GM23338 (cell line): ENCODE measurements at regions not wholly inside any gene's neighbourhood (a gene's known extent, or its start where the extent isn't known, plus 50 kb on each side); places are given as distances from the start of the nearest gene placed in this dataset.

Source experiments
- ATAC-seq: fragments of 200-7000 bp; cut with Tn5 transposase; 3 replicates; pipeline ENCODE4 v1.9.1; 2020
- DNase-seq: peaks from one replicate; pipeline ENCODE4 v3.0.0-alpha.2; 2015; ENCODE audit warnings: low spot score
- H2AFZ ChIP-seq: fragments of 200-600 bp; sonication (generic); 2 replicates; pipeline ENCODE4 v1.8.0; 2016; ENCODE audit warnings: antibody characterized with exemption, mild to moderate bottlenecking, moderate library complexity
- H3F3A ChIP-seq: fragments of 200-600 bp; sonication (generic); replicated peaks from 2 replicates; pipeline ENCODE4 v1.8.0; 2017; ENCODE audit warnings: antibody characterized with exemption, mixed run types, low read depth
- H3K27ac ChIP-seq: fragments of 200-600 bp; sonication (generic); 2 replicates; pipeline ENCODE4 v1.6.1; 2016; ENCODE audit warnings: low read depth
- H3K27me3 ChIP-seq: fragments of 200-600 bp; sonication (generic); 2 replicates; pipeline ENCODE4 v1.8.0; 2016; ENCODE audit warnings: mild to moderate bottlenecking, mixed run types, moderate library complexity; ENCODE audit not compliant: insufficient read depth
- H3K36me3 ChIP-seq: fragments of 200-600 bp; sonication (generic); 2 replicates; pipeline ENCODE4 v1.8.0; 2016; ENCODE audit warnings: mild to moderate bottlenecking; ENCODE audit not compliant: insufficient read depth
- H3K4me1 ChIP-seq: fragments of 200-600 bp; sonication (generic); 2 replicates; pipeline ENCODE4 v1.8.0; 2016; ENCODE audit warnings: mild to moderate bottlenecking, moderate library complexity; ENCODE audit not compliant: insufficient read depth
- H3K4me2 ChIP-seq: fragments of 200-600 bp; sonication (generic); 2 replicates; pipeline ENCODE4 v1.7.1; 2017; ENCODE audit warnings: mixed run types
- H3K4me3 ChIP-seq: fragments of 200-600 bp; sonication (generic); 2 replicates; pipeline ENCODE4 v1.6.1; 2016; ENCODE audit warnings: mixed run types
- H3K79me2 ChIP-seq: fragments of 200-600 bp; sonication (generic); replicated peaks from 2 replicates; pipeline ENCODE4 v1.8.0; 2017; ENCODE audit warnings: mild to moderate bottlenecking; ENCODE audit not compliant: insufficient read depth
- H3K9me2 ChIP-seq: fragments of 200-600 bp; sonication (generic); 2 replicates; pipeline ENCODE4 v1.8.0; 2017; ENCODE audit not compliant: insufficient read depth
- H4K20me1 ChIP-seq: fragments of 200-600 bp; sonication (generic); replicated peaks from 2 replicates; pipeline ENCODE4 v1.8.0; 2017; ENCODE audit warnings: mild to moderate bottlenecking; ENCODE audit not compliant: insufficient read depth
- H3K27ac Mint-ChIP-seq: 2 replicates; pipeline ENCODE4 v1.8.0; 2020; ENCODE audit warnings: inconsistent platforms, mild to moderate bottlenecking, moderate library complexity, mixed read lengths
- H3K27me3 Mint-ChIP-seq: 3 replicates; pipeline ENCODE4 v1.8.0; 2022; ENCODE audit warnings: low read depth, mild to moderate bottlenecking, moderate library complexity, mixed read lengths, inconsistent platforms; ENCODE audit not compliant: insufficient read depth, poor library complexity
- H3K36me3 Mint-ChIP-seq: 3 replicates; pipeline ENCODE4 v1.8.0; 2021; ENCODE audit warnings: low read depth, mild to moderate bottlenecking, inconsistent platforms, moderate library complexity, mixed read lengths
- H3K4me1 Mint-ChIP-seq: 3 replicates; pipeline ENCODE4 v1.8.0; 2020; ENCODE audit warnings: mild to moderate bottlenecking, inconsistent platforms, mixed read lengths
- H3K4me3 Mint-ChIP-seq: 3 replicates; pipeline ENCODE4 v1.8.0; 2021; ENCODE audit warnings: moderate library complexity, mild to moderate bottlenecking, inconsistent platforms, mixed read lengths
- H3K9me3 Mint-ChIP-seq: 3 replicates; pipeline ENCODE4 v1.8.0; 2020; ENCODE audit warnings: moderate library complexity, mild to moderate bottlenecking, inconsistent platforms, mixed read lengths
- CREB1 ChIP-seq: fragments of 250-450 bp; sonication (Bioruptor Pico); IDR thresholded peaks from 2 replicates; pipeline ENCODE4 v1.5.0; 2020; ENCODE audit warnings: low read depth, mild to moderate bottlenecking, moderate library complexity
- ETS1 ChIP-seq: IDR thresholded peaks from 2 replicates; pipeline ENCODE4 v1.6.1; 2016; ENCODE audit warnings: antibody characterized with exemption
- JUNB ChIP-seq: IDR thresholded peaks from one replicate; pipeline ENCODE4 v1.6.1; 2016; ENCODE audit warnings: antibody characterized with exemption; ENCODE audit not compliant: unreplicated experiment
- NANOG ChIP-seq: IDR thresholded peaks from 2 replicates; pipeline ENCODE4 v1.6.1; 2016; ENCODE audit warnings: antibody characterized with exemption, borderline replicate concordance
- POLR2AphosphoS5 ChIP-seq: IDR thresholded peaks from 2 replicates; pipeline ENCODE4 v1.6.1; 2016; ENCODE audit warnings: antibody characterized with exemption, low read depth
- ZNF462 ChIP-seq: fragments of 250-450 bp; sonication (Bioruptor Pico); IDR thresholded peaks from 2 replicates; pipeline ENCODE4 v1.5.0; 2020; ENCODE audit warnings: mild to moderate bottlenecking, moderate library complexity

GRCh38 chrX:122113896-122114295 is 1066.5 kb downstream of the GLUD2 start (continued):
- TF ChIP-seq ZNF462 (CRISPR knock-in tag) (no peak), POLR2AphosphoS5 (no peak), JUNB (no peak)

GRCh38 chrX:122115604-122116003 is 1068.2 kb downstream of the GLUD2 start:
- Histone ChIP-seq H4K20me1 (no peaks in the 10 kb centered on the region), H3K36me3 (no peaks in the 10 kb centered on the region), H3K27ac (no peak overlapping the region), H3K9me2 (no peaks in the 10 kb centered on the region), H3K4me3 (no peak overlapping the region), H3K4me1 (peaks cover 9% of the 10 kb centered on the region; the same call in 1 of the 2 replicates), H2AFZ (no peak overlapping the region), H3K27me3 (no peaks in the 10 kb centered on the region), H3F3A (no peaks in the 10 kb centered on the region), H3K79me2 (no peaks in the 10 kb centered on the region), H3K4me2 (no peak overlapping the region)
- Mint-ChIP-seq H3K4me3 (no peak overlapping the region), H3K27me3 (no peaks in the 10 kb centered on the region), H3K36me3 (peaks cover 3% of the 10 kb centered on the region; the same call in 2 of the 3 replicates), H3K4me1 (peaks cover 15% of the 10 kb centered on the region), H3K9me3 (no peaks in the 10 kb centered on the region), H3K27ac (no peak overlapping the region)
- no peak for DNase-seq
- ATAC-seq = no peak
- TF ChIP-seq NANOG (no peak), CREB1 (no peak), POLR2AphosphoS5 (no peak), ETS1 (no peak), JUNB (no peak), ZNF462 (CRISPR knock-in tag) (no peak)
